Mucosa of descending colon (tissue), 3 donors: ENCODE measurements at regions not wholly inside any gene's neighbourhood (a gene's known extent, or its start where the extent isn't known, plus 50 kb on each side); places are given as distances from the start of the nearest gene placed in this dataset.
"Not testable (repeated sequence)": the region's sequence is repeated elsewhere in the genome, so short reads cannot be mapped to it uniquely, and the experiment has no call there.

Experiments
- ATAC-seq: fragments of 200-7000 bp; cut with Tn5 transposase; one replicate; pipeline ENCODE4 v1.9.1; 2020; ENCODE audit warnings: mild to moderate bottlenecking, moderate library complexity
- DNase-seq, 3 donors: peaks; one replicate each; pipeline ENCODE4 v3.0.0-alpha.2; 2020
- H3K36me3 ChIP-seq: fragments of 200-600 bp; one replicate; pipeline ENCODE4 v1.8.0; 2021; ENCODE audit warnings: low read depth, mild to moderate bottlenecking
- H3K4me1 ChIP-seq: fragments of 200-600 bp; one replicate; pipeline ENCODE4 v1.8.0; 2021; ENCODE audit warnings: low read depth, mild to moderate bottlenecking
- H3K4me3 ChIP-seq: fragments of 200-600 bp; one replicate; pipeline ENCODE4 v1.8.0; 2021; ENCODE audit warnings: mild to moderate bottlenecking
- H3K9me3 ChIP-seq: fragments of 200-600 bp; one replicate; pipeline ENCODE4 v1.8.0; 2021; ENCODE audit warnings: mild to moderate bottlenecking
- intact Hi-C, 2 donors: fragments of 100-400 bp; cut with DNase I in 1 of 2; cut with micrococcal nuclease in 1 of 2; formaldehyde crosslinking; loops; one replicate each; pipeline versions ENCODE4 v1.11.0 to v1.11.1; 2022; cut with DNase I, micrococcal nuclease
- TF ChIP-seq, protein P1 (sequence below): fragments of 200-600 bp; IDR thresholded peaks from one replicate; pipeline ENCODE4 v1.8.0; 2022; ENCODE audit warnings: antibody characterized with exemption, mild to moderate bottlenecking
- donor health status: DM: no; HTN: no; CAD: no; lungs with moderate emphysema.
- donor health status: DM: no; HTN: no; CAD: no.
- donor health status: DM: no; HTN: yes; CAD: no.

DNA sequence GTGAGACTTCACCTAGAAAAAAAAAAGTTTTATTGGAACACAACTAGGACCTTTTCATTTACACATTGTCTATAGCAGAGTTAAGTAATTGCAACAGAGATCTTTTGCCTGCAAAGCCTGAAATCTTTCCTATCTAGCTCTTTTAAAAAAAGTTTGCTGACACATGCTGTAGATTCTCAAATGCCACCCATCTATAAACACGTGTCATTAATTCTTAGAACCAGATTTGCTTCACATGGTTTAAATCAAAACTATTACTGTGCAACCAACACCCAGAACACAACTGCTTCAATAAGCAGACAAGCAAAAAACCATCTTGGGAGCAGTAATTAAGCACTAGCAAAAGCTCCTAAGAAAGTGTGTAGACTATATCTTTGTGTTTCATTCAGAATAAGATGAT, 55.0 kb downstream of the OXSM start:
- ATAC-seq (no peak), DNase-seq (no peak)
- H3K4me1 ChIP-seq = no peaks in the 10 kb centered on the region
- H3K4me3 ChIP-seq = no peak overlapping the region
- intact Hi-C loops = no loop called here
- no peaks in the 10 kb centered on the region for H3K36me3 ChIP-seq
- H3K9me3 ChIP-seq = no peaks in the 10 kb centered on the region
- TF ChIP-seq, protein P1, sequence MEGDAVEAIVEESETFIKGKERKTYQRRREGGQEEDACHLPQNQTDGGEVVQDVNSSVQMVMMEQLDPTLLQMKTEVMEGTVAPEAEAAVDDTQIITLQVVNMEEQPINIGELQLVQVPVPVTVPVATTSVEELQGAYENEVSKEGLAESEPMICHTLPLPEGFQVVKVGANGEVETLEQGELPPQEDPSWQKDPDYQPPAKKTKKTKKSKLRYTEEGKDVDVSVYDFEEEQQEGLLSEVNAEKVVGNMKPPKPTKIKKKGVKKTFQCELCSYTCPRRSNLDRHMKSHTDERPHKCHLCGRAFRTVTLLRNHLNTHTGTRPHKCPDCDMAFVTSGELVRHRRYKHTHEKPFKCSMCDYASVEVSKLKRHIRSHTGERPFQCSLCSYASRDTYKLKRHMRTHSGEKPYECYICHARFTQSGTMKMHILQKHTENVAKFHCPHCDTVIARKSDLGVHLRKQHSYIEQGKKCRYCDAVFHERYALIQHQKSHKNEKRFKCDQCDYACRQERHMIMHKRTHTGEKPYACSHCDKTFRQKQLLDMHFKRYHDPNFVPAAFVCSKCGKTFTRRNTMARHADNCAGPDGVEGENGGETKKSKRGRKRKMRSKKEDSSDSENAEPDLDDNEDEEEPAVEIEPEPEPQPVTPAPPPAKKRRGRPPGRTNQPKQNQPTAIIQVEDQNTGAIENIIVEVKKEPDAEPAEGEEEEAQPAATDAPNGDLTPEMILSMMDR = no peak

GRCh38 chr3:25846282-25846681, 56.4 kb downstream of the OXSM start:
- intact Hi-C loops = no loop called here
- DNase-seq (no peak), ATAC-seq (no peak)
- Histone ChIP-seq H3K4me1 (no peaks in the 10 kb centered on the region), H3K4me3 (no peak overlapping the region), H3K36me3 (no peaks in the 10 kb centered on the region), H3K9me3 (no peaks in the 10 kb centered on the region)
- TF ChIP-seq, protein P1 = no peak

DNA sequence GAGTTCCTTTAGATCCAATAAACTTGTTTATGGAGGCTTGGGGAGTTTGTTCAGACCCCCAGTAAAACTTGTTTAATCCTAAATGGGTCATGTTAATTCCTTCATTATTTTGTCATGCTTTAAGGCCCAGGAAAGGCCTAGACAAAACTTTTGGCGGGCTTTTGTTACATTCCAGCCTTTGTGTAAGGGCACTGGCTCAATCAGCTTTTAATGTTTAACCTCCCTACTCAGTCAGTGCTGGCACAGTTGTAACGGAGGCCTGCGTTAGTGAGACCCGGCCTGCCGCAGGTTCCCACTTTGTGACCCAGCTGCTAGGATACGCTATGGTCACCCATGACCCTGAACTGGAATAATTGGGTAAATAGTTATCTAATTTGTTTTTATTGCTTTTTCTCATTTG, 59.2 kb downstream of the OXSM start:
- no peaks in the 10 kb centered on the region for H3K4me1 ChIP-seq
- no peaks in the 10 kb centered on the region for H3K9me3 ChIP-seq
- DNase-seq (no peak), ATAC-seq (no peak)
- intact Hi-C loops = no loop called here
- H3K4me3 ChIP-seq = no peak overlapping the region
- H3K36me3 ChIP-seq = no peaks in the 10 kb centered on the region
- TF ChIP-seq, protein P1 = no peak

DNA sequence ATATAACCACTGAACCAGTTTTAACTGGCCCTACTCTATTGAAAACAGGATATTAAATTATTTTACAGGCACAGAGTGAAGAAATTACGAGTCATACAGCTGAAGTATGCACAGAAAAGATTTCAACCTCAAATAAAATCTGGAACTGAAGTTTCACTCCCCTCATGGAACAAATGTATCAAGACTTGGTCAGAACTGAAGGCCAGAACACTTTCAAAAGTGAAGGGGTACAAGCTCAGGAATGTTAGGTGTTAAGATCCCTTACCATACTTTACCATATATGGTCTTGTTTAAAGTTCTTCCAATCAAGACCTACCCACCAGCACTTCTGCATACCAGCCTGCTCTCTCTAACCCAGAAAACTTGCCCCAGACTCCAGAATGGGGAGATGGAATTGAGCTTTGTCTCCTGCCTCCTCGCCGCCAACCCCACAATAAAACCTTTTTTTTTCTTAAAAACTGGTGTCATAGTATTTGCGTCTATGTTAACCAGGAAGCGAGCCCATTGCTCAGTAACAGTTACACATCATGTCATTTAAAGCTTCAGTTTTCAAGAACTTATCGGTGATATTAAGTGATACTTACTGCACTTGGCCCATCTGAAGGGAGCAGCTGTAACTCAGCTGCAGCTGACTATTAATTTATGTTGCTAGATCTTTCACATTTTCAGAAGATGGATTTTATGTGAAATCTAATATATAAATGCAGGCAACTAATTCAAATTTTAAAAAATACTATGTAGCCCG, 59.9 kb downstream of the OXSM start:
- TF ChIP-seq, protein P1 = no peak
- DNase-seq (no peak), ATAC-seq (no peak)
- intact Hi-C loops = loop anchor here in 1 of 2 donors (10.0 kb wide), 1 partner anchor 205 kb away; no protein-coding TSS in a partner anchor
- Histone ChIP-seq H3K4me1 (no peaks in the 10 kb centered on the region), H3K36me3 (no peaks in the 10 kb centered on the region), H3K9me3 (no peaks in the 10 kb centered on the region), H3K4me3 (no peak overlapping the region)

DNA sequence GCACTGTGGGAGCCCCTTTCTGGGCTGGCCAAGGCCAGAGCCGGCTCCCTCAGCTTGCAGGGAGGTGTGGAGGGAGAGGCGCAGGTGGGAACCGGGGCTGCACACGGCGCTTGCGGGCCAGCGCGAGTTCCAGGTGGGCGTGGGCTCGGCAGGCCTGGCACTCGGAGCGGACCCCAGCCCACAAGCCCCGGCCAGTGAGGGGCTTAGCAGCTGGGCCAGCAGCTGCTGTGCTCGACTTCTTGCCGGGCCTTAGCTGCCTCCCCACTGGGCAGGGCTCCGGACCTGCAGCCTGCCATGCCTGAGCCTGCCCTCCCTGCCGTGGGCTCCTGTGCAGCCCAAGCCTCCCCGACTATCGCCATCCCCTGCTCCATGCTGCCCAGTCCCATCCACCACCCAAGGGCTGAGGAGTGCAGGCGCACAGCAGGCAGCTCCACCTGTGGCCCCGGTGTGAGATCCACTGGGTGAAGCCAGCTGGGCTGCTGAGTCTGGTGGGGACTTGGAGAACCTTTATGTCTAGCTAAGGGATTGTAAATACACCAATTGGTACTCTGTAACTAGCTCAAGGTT, 61.9 kb downstream of the OXSM start:
- H3K4me3 ChIP-seq, H3K9me3 ChIP-seq, H3K36me3 ChIP-seq, H3K4me1 ChIP-seq, DNase-seq, ATAC-seq: not testable (repeated sequence)
- intact Hi-C loops = loop anchor here in 1 of 2 donors (10.0 kb wide), 1 partner anchor 207 kb away; no protein-coding TSS in a partner anchor

- no peak for ATAC-seq
- TF ChIP-seq, protein P1 = no peak
- intact Hi-C loops = loop anchor here in 1 of 2 donors (10.0 kb wide), 1 partner anchor 209 kb away; no protein-coding TSS in a partner anchor
- H3K36me3 ChIP-seq = no peaks in the 10 kb centered on the region
- no peaks in the 10 kb centered on the region for H3K4me1 ChIP-seq
- no peaks in the 10 kb centered on the region for H3K9me3 ChIP-seq
- H3K4me3 ChIP-seq = no peak overlapping the region
- no peak for DNase-seq
Observed at GRCh38 chr3:25854214-25854613, 64.3 kb downstream of the OXSM start.
